Loucy (cell line): ENCODE measurements at regions not wholly inside any gene's neighbourhood (a gene's known extent, or its start where the extent isn't known, plus 50 kb on each side); places are given as distances from the start of the nearest gene placed in this dataset.

Experiments
- H2AFZ ChIP-seq: fragments of 200-600 bp; sonication (generic); 2 replicates; pipeline ENCODE4 v1.6.0; 2016; ENCODE audit warnings: antibody characterized with exemption, mild to moderate bottlenecking, low read length, moderate library complexity
- H3F3A ChIP-seq: fragments of 200-600 bp; 2 replicates; pipeline ENCODE4 v1.6.0; 2016; ENCODE audit warnings: antibody characterized with exemption, low read depth, mild to moderate bottlenecking
- H3K27me3 ChIP-seq: fragments of 200-600 bp; sonication (generic); 2 replicates; pipeline ENCODE4 v1.6.1; 2014; ENCODE audit warnings: low read length, mild to moderate bottlenecking; ENCODE audit not compliant: insufficient read depth, poor library complexity, severe bottlenecking
- H3K36me3 ChIP-seq: fragments of 200-600 bp; sonication (generic); 2 replicates; pipeline ENCODE4 v1.6.1; 2016; ENCODE audit warnings: low read length; ENCODE audit not compliant: insufficient read depth
- H3K4me1 ChIP-seq: fragments of 200-600 bp; sonication (generic); 2 replicates; pipeline ENCODE4 v1.5.1; 2014; ENCODE audit warnings: low read length, mild to moderate bottlenecking; ENCODE audit not compliant: insufficient read depth, poor library complexity, severe bottlenecking
- H3K4me2 ChIP-seq: fragments of 200-600 bp; sonication (generic); 2 replicates; pipeline ENCODE4 v1.6.0; 2014; ENCODE audit warnings: antibody characterized with exemption, low read length, low read depth, mild to moderate bottlenecking; ENCODE audit not compliant: poor library complexity, severe bottlenecking
- H3K4me3 ChIP-seq: fragments of 200-600 bp; sonication (generic); 2 replicates; pipeline ENCODE4 v1.5.1; 2014; ENCODE audit warnings: low read length, mild to moderate bottlenecking, mixed read lengths; ENCODE audit not compliant: poor library complexity, severe bottlenecking
- H3K79me2 ChIP-seq: fragments of 200-600 bp; sonication (generic); 2 replicates; pipeline ENCODE4 v1.6.1; 2014; ENCODE audit warnings: low read length; ENCODE audit not compliant: insufficient read depth
- H3K9ac ChIP-seq: fragments of 200-600 bp; sonication (generic); 2 replicates; pipeline ENCODE4 v1.6.0; 2014; ENCODE audit warnings: mild to moderate bottlenecking, low read depth, low read length, moderate library complexity; ENCODE audit not compliant: poor library complexity, severe bottlenecking
- H3K9me2 ChIP-seq: fragments of 200-600 bp; sonication (generic); replicated peaks from 2 replicates; pipeline ENCODE4 v1.6.1; 2016; ENCODE audit warnings: low read depth, low read length, mixed read lengths
- H3K9me3 ChIP-seq: fragments of 200-600 bp; sonication (generic); 2 replicates; pipeline ENCODE4 v1.6.1; 2014; ENCODE audit warnings: mild to moderate bottlenecking, antibody characterized with exemption, low read length, low read depth; ENCODE audit not compliant: insufficient read depth
- H4K20me1 ChIP-seq: fragments of 200-600 bp; sonication (generic); 2 replicates; pipeline ENCODE4 v1.6.0; 2014; ENCODE audit warnings: antibody characterized with exemption, low read length, mild to moderate bottlenecking; ENCODE audit not compliant: insufficient read depth, poor library complexity, severe bottlenecking
- EZH2phosphoT487 ChIP-seq: fragments of 200-600 bp; IDR thresholded peaks from 2 replicates; pipeline ENCODE4 v1.6.1; 2018; ENCODE audit warnings: antibody characterized with exemption, mild to moderate bottlenecking, moderate library complexity, borderline replicate concordance
- TF ChIP-seq, protein P1 (sequence below): fragments of 200-600 bp; sonication (generic); conservative IDR thresholded peaks from 2 replicates; pipeline ENCODE4 v1.5.1; 2014; ENCODE audit warnings: mild to moderate bottlenecking, antibody characterized with exemption, low read length

DNA sequence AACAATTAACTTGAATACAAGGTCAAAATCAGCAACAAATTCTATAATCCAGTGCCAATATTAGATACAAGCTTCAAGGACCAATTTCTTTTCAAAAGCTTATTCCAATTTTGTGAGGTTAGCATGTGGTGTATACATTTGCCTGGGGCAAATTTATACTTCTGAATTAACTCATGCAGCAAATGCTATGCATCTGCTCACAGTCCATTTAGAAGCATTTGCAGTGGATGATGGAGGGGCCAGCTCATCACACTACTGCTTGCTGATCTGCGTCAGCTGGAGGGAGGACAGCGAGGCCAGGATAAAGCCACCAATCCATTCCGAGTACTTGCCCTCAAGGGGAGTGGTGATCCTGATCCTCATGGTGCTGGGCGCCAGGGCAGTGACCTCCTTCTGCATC lies 474.3 kb upstream of the KIF2A start:
- Histone ChIP-seq H3K36me3 (no peaks in the 10 kb centered on the region), H3K9ac (no peak overlapping the region), H3K27me3 (no peaks in the 10 kb centered on the region), H3K4me1 (no peaks in the 10 kb centered on the region), H3K79me2 (no peaks in the 10 kb centered on the region), H4K20me1 (no peaks in the 10 kb centered on the region), H3F3A (no peaks in the 10 kb centered on the region), H3K9me2 (no peaks in the 10 kb centered on the region), H3K4me2 (no peak overlapping the region), H2AFZ (no peak overlapping the region), H3K9me3 (no peaks in the 10 kb centered on the region), H3K4me3 (no peak overlapping the region)
- TF ChIP-seq, protein P1, sequence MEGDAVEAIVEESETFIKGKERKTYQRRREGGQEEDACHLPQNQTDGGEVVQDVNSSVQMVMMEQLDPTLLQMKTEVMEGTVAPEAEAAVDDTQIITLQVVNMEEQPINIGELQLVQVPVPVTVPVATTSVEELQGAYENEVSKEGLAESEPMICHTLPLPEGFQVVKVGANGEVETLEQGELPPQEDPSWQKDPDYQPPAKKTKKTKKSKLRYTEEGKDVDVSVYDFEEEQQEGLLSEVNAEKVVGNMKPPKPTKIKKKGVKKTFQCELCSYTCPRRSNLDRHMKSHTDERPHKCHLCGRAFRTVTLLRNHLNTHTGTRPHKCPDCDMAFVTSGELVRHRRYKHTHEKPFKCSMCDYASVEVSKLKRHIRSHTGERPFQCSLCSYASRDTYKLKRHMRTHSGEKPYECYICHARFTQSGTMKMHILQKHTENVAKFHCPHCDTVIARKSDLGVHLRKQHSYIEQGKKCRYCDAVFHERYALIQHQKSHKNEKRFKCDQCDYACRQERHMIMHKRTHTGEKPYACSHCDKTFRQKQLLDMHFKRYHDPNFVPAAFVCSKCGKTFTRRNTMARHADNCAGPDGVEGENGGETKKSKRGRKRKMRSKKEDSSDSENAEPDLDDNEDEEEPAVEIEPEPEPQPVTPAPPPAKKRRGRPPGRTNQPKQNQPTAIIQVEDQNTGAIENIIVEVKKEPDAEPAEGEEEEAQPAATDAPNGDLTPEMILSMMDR = no peak
- TF ChIP-seq EZH2phosphoT487 = no peak

DNA sequence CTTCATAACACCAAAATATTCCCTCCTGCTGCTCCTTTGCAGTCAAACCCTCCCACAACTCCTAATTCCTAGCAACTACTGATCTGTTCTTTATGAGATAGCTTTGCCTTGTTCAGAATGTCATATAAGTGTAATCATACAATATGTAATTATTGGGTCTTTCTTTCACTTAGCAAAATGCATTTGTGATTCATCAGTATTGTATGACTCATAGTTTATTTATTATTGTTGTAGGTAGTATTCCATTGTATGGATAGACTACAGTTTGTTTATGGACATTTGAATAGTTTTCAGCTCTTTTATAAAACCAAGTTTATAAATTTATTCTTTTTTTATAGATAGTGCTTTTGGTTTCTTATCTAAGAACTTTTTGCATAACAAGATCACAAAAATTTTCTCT lies 468.2 kb upstream of the KIF2A start:
- Histone ChIP-seq H3K4me2 (no peak overlapping the region), H3K4me3 (no peak overlapping the region), H3K9ac (no peak overlapping the region), H3K27me3 (no peaks in the 10 kb centered on the region), H3K4me1 (no peaks in the 10 kb centered on the region), H3F3A (no peaks in the 10 kb centered on the region), H4K20me1 (no peaks in the 10 kb centered on the region), H3K9me2 (no peaks in the 10 kb centered on the region), H3K36me3 (no peaks in the 10 kb centered on the region), H3K9me3 (no peaks in the 10 kb centered on the region), H2AFZ (no peak overlapping the region), H3K79me2 (no peaks in the 10 kb centered on the region)
- TF ChIP-seq EZH2phosphoT487 = no peak
- TF ChIP-seq, protein P1 = no peak

DNA sequence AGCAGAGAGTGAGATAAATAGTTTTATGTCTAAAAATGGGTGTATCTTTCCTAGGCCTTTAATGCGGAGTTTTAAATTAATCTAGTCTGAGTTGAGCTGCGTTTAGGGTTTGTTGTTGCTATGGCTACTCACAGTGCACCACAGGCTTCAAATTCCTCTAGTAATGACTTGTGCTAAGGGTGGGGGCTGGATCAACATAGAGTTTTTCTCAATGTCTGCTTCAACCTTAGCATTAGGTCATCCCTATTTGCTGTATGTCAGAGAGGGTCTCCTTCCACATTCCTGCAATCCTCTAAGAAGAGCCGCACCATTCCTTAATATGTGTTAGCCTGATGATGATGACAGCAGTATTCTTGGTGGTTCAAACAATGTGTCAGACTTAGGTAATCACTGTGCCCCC lies 465.6 kb upstream of the KIF2A start:
- no peak for TF ChIP-seq EZH2phosphoT487
- TF ChIP-seq, protein P1 = no peak
- H3K9ac ChIP-seq = no peak overlapping the region
- no peak overlapping the region for H3K4me3 ChIP-seq
- no peaks in the 10 kb centered on the region for H4K20me1 ChIP-seq
- H2AFZ ChIP-seq = no peak overlapping the region
- H3F3A ChIP-seq = no peaks in the 10 kb centered on the region
- H3K9me3 ChIP-seq = no peaks in the 10 kb centered on the region
- no peaks in the 10 kb centered on the region for H3K36me3 ChIP-seq
- no peaks in the 10 kb centered on the region for H3K9me2 ChIP-seq
- no peaks in the 10 kb centered on the region for H3K27me3 ChIP-seq
- H3K79me2 ChIP-seq = no peaks in the 10 kb centered on the region
- no peak overlapping the region for H3K4me2 ChIP-seq
- H3K4me1 ChIP-seq = no peaks in the 10 kb centered on the region
